ENCODE measurements at regions not wholly inside any gene's neighbourhood (a gene's known extent, or its start where the extent isn't known, plus 50 kb on each side); places are given as distances from the start of the nearest gene placed in this dataset.
"Not testable (repeated sequence)": the region's sequence is repeated elsewhere in the genome, so short reads cannot be mapped to it uniquely, and the experiment has no call there.

DNA sequence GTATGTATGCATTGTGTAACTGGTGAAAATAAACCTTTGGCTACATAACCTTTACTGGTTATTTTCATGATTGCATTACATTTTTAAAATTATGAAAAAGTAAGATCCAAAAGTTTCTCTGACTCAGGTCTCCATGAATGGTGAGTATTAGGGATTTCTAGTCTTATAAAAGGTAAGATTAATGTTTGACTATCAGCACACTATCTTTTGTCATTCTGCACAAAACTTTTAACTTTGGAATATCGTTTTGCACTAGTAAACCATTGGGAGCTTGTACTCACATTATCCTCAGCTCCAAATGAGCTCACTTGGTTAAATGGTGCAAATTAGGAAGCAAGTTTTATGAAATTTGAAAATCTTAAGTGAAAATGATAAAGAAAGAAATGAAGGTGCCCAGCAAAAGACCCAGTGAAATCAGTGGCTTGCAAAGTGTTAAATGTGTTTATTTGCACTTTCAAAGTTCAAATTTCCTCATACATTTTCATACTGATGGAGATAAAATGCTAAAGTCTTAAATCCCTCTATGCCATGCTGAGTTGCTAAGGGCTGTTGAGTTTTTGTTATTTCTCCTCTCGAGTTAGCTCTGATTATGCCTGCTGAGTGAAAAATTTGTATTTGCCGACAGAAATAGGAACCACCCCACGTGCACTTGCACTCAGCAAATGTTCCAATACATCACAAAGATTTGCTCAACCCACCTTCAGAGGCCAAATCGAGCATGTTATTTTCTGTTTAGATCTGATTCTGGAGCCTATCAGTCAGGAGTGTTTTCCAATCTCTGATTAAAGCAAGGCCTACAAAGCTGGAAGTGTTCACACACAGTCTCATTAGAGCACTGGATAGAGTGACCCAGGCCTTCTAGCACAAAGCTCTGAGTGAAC lies 885.7 kb downstream of the NR2F1-AS1 start:
- Histone ChIP-seq H3K27ac (no peak overlapping the region), H3K4me3 (no peak overlapping the region)
- TF ChIP-seq, protein P1, sequence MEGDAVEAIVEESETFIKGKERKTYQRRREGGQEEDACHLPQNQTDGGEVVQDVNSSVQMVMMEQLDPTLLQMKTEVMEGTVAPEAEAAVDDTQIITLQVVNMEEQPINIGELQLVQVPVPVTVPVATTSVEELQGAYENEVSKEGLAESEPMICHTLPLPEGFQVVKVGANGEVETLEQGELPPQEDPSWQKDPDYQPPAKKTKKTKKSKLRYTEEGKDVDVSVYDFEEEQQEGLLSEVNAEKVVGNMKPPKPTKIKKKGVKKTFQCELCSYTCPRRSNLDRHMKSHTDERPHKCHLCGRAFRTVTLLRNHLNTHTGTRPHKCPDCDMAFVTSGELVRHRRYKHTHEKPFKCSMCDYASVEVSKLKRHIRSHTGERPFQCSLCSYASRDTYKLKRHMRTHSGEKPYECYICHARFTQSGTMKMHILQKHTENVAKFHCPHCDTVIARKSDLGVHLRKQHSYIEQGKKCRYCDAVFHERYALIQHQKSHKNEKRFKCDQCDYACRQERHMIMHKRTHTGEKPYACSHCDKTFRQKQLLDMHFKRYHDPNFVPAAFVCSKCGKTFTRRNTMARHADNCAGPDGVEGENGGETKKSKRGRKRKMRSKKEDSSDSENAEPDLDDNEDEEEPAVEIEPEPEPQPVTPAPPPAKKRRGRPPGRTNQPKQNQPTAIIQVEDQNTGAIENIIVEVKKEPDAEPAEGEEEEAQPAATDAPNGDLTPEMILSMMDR (IDR thresholded peaks at IDR 0.05), result no peak
- no peak for DNase-seq (ENCODE audit: low spot score)

DNA sequence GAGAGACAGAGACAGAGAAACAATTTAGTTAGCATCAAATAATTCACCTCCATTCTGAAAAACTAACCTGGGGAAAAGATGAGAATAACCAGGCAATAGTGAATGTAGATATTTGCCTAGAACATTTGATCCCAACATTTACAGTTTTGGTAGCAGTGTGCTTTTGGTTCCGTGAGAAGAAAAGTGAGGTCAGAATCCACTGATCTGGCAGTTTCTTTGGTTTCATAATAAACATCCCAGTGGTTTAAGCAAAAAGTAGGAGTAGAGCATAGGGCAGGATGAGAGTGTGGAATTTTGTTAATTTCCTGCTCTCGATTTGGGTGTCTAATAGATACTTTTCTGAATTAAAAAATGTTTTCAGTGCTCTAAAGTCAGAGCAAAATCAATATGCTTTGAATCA lies 887.0 kb downstream of the NR2F1-AS1 start:
- H3K4me3 ChIP-seq, result no peak overlapping the region
- no peak overlapping the region for H3K27ac ChIP-seq
- TF ChIP-seq, protein P1 (IDR thresholded peaks at IDR 0.05), result no peak
- no peak for DNase-seq (ENCODE audit: low spot score)

DNA sequence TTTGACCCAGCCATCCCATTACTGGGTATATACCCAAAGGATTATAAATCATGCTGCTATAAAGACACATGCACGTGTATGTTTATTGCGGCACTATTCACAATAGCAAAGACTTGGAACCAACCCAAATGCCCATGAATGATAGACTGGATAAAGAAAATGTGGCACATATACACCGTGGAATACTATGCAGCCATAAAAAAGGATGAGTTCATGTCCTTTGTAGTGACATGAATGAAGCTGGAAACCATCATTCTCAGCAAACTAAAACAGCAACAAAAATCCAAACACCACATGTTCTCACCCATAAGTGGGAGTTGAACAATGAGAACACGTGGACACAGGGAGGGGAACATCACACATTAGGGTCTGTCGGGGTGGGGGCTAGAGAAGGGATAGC lies 889.1 kb downstream of the NR2F1-AS1 start:
- DNase-seq (ENCODE audit: low spot score); H3K4me3 ChIP-seq; H3K27ac ChIP-seq: not testable (repeated sequence)

DNA sequence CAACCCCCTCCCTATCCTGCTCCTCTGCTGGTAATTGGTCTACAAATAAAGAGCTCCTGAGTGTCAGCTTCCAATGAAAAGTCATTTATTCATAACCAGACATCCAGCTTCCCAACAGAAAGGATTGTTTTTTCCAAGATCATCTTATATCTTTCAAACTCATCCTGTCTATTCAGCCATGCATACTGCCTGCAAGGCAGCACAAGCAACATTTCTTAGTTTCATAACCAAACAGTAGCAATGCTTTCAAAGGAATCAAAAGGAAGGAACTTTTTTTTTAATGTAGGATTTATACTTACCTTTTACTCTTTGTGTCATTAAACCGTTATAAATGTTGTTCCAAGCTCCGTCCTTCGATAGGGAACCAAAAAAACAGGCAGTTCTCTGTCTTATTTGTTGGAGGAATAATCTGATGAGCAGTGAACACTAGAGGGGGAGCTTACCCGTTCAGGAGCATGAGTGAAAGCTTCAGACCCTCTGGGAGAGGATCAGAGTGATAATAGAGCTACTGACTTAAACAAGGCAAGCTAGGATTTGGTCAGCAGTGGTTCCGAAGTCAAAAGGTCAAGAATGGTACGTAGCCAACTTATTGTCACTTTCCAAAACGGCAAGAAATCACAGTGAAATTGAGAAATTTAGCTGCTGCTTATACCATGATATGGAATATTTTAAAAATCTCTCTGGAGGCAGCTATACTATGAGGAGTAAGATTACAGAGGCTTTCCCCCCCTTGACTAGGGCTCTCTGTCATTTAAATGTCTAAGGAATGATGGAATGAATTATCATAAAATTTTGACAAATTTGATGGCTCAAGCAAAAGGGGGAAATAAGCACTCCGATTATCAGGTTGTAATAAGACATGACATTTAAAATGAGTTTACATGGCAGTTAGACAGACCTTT lies 892.9 kb downstream of the NR2F1-AS1 start:
- TF ChIP-seq, protein P1 (IDR thresholded peaks at IDR 0.05), result no peak
- no peak for DNase-seq (ENCODE audit: low spot score)
- H3K4me3 ChIP-seq, result no peak overlapping the region
- H3K27ac ChIP-seq, result no peak overlapping the region

DNA sequence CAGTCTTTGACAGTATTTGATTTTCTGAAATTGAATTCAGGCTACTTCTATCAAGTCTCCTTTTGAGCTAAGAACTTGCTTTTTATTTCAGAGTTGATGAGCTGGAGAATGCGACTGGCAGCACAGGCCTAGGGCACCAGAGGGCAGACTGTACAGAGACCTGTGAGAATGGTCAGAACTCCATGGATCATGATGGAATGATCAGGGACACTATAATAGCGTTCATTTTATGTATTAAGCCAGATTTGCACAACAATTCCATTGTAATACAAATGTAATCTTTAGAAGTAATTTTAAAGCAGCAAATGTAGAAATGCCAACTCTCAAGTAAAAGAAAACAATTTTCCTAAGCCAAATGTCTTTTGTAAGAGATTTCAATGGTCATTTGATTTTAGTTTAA lies 902.4 kb downstream of the NR2F1-AS1 start:
- H3K4me3 ChIP-seq, result no peak overlapping the region
- TF ChIP-seq, protein P1 (IDR thresholded peaks at IDR 0.05), result no peak
- no peak for DNase-seq (ENCODE audit: low spot score)
- H3K27ac ChIP-seq, result no peak overlapping the region

DNA sequence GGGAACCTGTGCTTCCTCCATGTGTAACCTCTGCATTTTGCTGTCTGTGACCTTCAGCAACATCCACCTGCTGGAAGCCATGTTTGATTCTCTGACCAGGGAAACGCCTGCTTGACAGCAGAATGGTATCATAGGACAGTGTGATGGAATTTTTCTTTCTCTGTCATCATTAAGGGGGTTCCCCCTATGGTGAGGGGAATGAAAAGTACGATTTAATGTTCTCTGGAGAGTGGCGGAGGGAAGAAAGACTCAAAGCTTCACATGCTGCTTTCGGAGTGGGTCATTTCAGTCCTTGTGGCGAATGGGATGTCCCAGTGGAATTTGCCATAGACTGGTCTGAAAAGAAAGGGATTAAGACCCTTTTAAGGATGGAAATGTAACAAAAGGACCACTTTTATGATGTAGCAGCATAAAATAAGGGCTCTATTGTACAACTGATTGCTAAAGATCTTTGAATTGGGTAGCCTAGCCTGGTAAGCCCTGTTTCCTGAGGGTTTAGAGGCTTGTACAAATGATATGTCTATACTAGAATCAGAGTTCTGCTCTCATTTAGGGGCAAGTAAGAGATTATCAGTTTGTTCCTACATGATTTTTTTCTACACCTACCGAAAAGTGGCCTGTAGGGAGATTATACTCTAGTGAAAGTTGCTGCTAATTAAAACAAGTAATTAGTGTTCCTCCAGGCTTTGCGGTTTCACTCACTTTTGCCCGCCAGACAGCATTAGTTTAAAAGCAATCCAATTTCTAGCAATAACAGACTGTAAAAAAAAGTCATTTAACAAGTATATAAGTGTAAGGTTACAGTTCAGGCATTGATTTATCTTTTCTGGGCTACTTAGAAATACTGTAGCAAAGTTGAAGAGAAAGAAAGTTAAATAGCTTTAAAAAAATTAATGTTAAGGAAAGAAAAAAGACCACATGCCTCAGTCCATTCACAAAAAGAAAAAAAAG lies 904.5 kb downstream of the NR2F1-AS1 start:
- no peak overlapping the region for H3K4me3 ChIP-seq
- H3K27ac ChIP-seq, result no peak overlapping the region
- no peak for DNase-seq (ENCODE audit: low spot score)
- TF ChIP-seq, protein P1 (IDR thresholded peaks at IDR 0.05), result no peak
